Esophagus squamous epithelium (tissue), 4 donors: ENCODE measurements at regions not wholly inside any gene's neighbourhood (a gene's known extent, or its start where the extent isn't known, plus 50 kb on each side); places are given as distances from the start of the nearest gene placed in this dataset.

Experiments
- CTCF ChIP-seq, 6 experiments: fragments of 450-650 bp in 4 of 6; fragments of 200-600 bp in 2 of 6; sonication (generic) in 2 of 6; IDR thresholded peaks; one replicate each; pipeline ENCODE4 v1.5.1; 2016 to 2019; ENCODE audit warnings: antibody characterized with exemption in 6 of 6, mild to moderate bottlenecking in 4 of 6, moderate library complexity in 4 of 6
- POLR2A ChIP-seq, 4 donors: fragments of 450-650 bp; IDR thresholded peaks; one replicate each; pipeline ENCODE4 v1.6.1; 2017; ENCODE audit warnings: antibody characterized with exemption in 4 of 4, mild to moderate bottlenecking in 4 of 4, moderate library complexity in 3 of 4

DNA sequence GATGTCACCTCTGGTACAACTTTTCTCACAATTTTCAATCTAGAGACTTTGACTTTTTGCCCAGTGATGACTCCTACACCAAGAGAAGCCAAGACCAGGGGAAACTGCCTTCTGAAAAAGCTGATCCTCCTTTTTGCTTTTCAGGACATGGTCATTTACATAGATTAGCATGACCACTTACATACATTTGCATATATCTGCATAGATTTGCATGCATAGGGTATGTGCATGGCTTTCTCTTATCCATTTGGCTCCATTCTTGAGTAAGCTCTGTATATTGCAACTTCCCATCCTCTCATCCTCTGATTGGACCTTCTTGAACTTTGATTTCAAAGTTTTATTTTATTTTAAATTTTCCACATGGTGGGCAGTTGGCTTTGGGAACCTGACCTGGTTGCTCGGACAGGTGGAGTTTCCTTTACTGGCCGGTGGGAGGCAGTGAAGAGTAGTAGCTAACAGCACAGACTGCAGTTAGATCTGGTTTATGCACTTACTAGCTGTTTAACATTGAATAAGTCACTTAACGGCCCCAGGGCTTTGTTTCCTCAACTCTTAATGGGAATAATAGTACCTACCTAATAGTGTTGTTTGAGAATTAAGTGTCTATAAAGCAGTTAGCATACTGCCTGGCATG is 92.9 kb downstream of the GPR139 start:
- TF ChIP-seq CTCF (IDR thresholded peaks at IDR 0.05) = peak in 1 of 6 experiments; percentile 33
- no peak for TF ChIP-seq POLR2A (IDR thresholded peaks at IDR 0.05)
